Activated CD8-positive, alpha-beta T cell treated with anti-CD3 and anti-CD28 coated beads for 36 hours (primary cell): ENCODE measurements at regions not wholly inside any gene's neighbourhood (a gene's known extent, or its start where the extent isn't known, plus 50 kb on each side); places are given as distances from the start of the nearest gene placed in this dataset.
"Not testable (repeated sequence)": the region's sequence is repeated elsewhere in the genome, so short reads cannot be mapped to it uniquely, and the experiment has no call there.

ENCODE experiments used
- ATAC-seq: fragments of 200-7000 bp; cut with Tn5 transposase; one replicate; pipeline ENCODE4 v1.10.0; 2021; ENCODE audit warnings: mild to moderate bottlenecking, moderate library complexity
- CTCF ChIA-PET: fragments of 350-600 bp; sonication (Branson Sonifier 250); formaldehyde crosslinking; loops from one replicate; lab custom pipeline; 2021; ENCODE audit warnings: antibody characterized with exemption; lab: Charles Lee
- POLR2A ChIA-PET: fragments of 350-600 bp; sonication (Branson Sonifier 250); formaldehyde crosslinking; loops from one replicate; lab custom pipeline; 2021; ENCODE audit warnings: antibody characterized with exemption; lab: Charles Lee
- DNase-seq: peaks from one replicate; pipeline ENCODE4 v3.0.0-alpha.2; 2020
- H3K27ac Mint-ChIP-seq: one replicate; pipeline ENCODE4 v1.8.0; 2021; ENCODE audit warnings: mild to moderate bottlenecking, mixed read lengths
- H3K27me3 Mint-ChIP-seq: one replicate; pipeline ENCODE4 v1.8.0; 2021; ENCODE audit warnings: mixed read lengths
- H3K36me3 Mint-ChIP-seq: one replicate; pipeline ENCODE4 v1.8.0; 2021; ENCODE audit warnings: low read depth, mixed read lengths
- H3K4me1 Mint-ChIP-seq: one replicate; pipeline ENCODE4 v1.8.0; 2021; ENCODE audit warnings: low read depth, mixed read lengths
- H3K4me3 Mint-ChIP-seq: one replicate; pipeline ENCODE4 v1.8.0; 2021; ENCODE audit warnings: mild to moderate bottlenecking, moderate library complexity, mixed read lengths
- H3K9me3 Mint-ChIP-seq: one replicate; pipeline ENCODE4 v1.8.0; 2021; ENCODE audit warnings: mixed read lengths
- intact Hi-C: fragments of 100-400 bp; cut with micrococcal nuclease; formaldehyde crosslinking; loops from one replicate; pipeline ENCODE4 v1.10.0; 2022
- TF ChIP-seq, protein P1 (sequence below): fragments of 200-600 bp; IDR thresholded peaks from one replicate; pipeline ENCODE4 v1.8.0; 2022; ENCODE audit warnings: antibody characterized with exemption, mild to moderate bottlenecking

DNA sequence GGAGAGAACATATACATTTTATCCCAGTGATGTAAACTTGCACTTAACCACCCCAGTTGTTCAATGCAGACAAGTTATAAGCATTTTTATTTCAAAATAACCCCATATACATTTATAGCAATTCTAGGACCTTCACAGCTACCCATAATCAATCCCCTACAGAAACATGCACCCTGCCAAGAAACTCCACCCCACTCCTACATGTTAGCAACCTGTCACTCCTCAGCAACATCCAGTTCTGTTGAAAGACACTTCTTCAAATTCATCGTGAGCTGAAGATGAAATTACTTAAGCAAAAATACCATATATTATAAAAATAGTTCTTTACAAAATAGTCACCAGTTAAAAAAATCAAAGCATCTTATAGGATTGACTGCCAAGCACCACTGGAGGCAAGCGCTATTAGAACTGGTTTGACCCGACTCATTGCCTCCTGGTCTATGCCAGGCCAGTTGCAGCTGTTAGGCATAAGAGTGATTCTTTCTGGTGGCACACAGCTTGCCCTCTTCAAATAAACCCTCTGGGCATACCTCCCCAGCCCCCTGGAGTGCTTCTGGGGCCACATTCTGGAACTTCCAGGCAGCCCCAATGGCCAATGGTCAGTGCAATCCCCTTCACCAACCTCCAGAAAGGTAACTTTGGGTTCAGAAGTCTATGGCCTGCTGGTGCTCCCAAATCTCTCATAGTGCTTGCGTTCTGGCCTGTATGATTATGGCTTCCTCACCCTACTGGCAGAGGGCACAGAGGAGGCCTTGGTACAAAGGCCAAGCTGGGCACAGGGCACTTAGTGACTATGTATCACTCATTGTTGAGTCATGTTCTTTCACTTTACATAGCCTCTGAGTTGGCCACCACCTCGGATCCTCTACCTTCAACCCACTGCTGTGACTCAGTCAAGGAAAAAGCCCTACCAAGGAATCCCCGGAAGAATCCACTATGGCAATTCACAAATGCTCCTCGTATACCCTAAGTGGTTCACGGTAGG lies 72.2 kb upstream of the RALGPS2 start:
- no peak overlapping the region for H3K4me3 Mint-ChIP-seq
- H3K9me3 Mint-ChIP-seq: no peaks in the 10 kb centered on the region
- ChIA-PET CTCF (interaction anchor here (1.0 kb wide), 1 partner anchor 151 kb away, joined by 3 read pairs; no protein-coding TSS in a partner anchor), POLR2A (no interaction called here)
- peaks cover 14% of the 10 kb centered on the region for H3K27me3 Mint-ChIP-seq
- no peak overlapping the region for H3K27ac Mint-ChIP-seq
- no peak for ATAC-seq
- no peaks in the 10 kb centered on the region for H3K4me1 Mint-ChIP-seq
- no peak for DNase-seq
- intact Hi-C loops: no loop called here
- TF ChIP-seq, protein P1, sequence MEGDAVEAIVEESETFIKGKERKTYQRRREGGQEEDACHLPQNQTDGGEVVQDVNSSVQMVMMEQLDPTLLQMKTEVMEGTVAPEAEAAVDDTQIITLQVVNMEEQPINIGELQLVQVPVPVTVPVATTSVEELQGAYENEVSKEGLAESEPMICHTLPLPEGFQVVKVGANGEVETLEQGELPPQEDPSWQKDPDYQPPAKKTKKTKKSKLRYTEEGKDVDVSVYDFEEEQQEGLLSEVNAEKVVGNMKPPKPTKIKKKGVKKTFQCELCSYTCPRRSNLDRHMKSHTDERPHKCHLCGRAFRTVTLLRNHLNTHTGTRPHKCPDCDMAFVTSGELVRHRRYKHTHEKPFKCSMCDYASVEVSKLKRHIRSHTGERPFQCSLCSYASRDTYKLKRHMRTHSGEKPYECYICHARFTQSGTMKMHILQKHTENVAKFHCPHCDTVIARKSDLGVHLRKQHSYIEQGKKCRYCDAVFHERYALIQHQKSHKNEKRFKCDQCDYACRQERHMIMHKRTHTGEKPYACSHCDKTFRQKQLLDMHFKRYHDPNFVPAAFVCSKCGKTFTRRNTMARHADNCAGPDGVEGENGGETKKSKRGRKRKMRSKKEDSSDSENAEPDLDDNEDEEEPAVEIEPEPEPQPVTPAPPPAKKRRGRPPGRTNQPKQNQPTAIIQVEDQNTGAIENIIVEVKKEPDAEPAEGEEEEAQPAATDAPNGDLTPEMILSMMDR: no peak
- H3K36me3 Mint-ChIP-seq: no peaks in the 10 kb centered on the region

DNA sequence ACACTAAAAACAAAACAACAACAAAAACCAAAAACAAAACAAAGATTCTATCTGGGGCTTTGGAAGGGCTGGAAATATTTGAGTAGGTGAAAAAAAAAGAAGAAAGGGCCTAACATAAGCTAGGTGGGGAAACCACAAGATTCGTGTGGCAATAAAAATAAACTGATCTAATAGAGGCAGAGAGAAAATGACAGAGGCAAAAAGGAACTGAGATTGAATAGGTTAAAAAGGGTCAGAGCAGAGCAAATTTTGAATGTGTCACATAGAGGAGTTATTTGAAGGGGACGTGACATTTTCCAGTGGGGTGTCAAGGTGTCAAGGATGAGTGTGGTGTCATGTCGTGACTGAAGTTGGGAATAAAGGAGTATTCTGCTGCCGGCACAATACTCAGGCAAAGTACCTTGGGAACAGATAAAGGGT lies 65.2 kb upstream of the RALGPS2 start:
- no peak for DNase-seq
- ATAC-seq: no peak
- intact Hi-C loops: no loop called here
- TF ChIP-seq, protein P1: no peak
- H3K27me3 Mint-ChIP-seq: peaks cover 14% of the 10 kb centered on the region
- ChIA-PET CTCF (interaction anchor here (1.0 kb wide), 1 partner anchor 94 kb away, joined by 3 read pairs; no protein-coding TSS in a partner anchor), POLR2A (interaction anchor here (0.6 kb wide), 1 partner anchor 72 kb away, joined by 3 read pairs; no protein-coding TSS in a partner anchor)
- H3K4me1 Mint-ChIP-seq: no peaks in the 10 kb centered on the region
- H3K36me3 Mint-ChIP-seq: no peaks in the 10 kb centered on the region
- no peak overlapping the region for H3K4me3 Mint-ChIP-seq
- H3K9me3 Mint-ChIP-seq: no peaks in the 10 kb centered on the region
- no peak overlapping the region for H3K27ac Mint-ChIP-seq

DNA sequence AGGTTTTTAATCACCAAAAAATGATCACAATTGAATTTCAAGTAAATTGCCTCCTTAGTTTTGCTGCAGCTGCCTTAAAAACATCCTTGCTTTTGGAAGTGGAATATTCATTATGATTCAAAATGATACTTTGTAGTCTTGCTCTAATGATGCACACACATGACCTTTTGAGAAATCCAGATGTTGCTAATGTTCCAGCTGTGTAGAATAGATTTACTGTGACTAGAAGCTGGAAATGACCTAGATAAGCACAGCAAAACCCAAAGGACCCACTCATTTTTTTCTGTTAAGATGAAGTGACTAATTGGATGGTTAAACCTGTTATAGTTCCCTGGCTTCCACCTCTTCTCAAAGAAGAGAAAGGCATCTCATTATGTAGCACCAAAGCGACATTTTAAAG lies 64.6 kb upstream of the RALGPS2 start:
- no peak overlapping the region for H3K27ac Mint-ChIP-seq
- TF ChIP-seq, protein P1: no peak
- peaks cover 16% of the 10 kb centered on the region for H3K27me3 Mint-ChIP-seq
- no peaks in the 10 kb centered on the region for H3K36me3 Mint-ChIP-seq
- CTCF ChIA-PET: no interaction called here
- POLR2A ChIA-PET: no interaction called here
- H3K9me3 Mint-ChIP-seq: no peaks in the 10 kb centered on the region
- no peaks in the 10 kb centered on the region for H3K4me1 Mint-ChIP-seq
- H3K4me3 Mint-ChIP-seq: no peak overlapping the region
- intact Hi-C loops: no loop called here
- ATAC-seq (no peak), DNase-seq (no peak)

DNA sequence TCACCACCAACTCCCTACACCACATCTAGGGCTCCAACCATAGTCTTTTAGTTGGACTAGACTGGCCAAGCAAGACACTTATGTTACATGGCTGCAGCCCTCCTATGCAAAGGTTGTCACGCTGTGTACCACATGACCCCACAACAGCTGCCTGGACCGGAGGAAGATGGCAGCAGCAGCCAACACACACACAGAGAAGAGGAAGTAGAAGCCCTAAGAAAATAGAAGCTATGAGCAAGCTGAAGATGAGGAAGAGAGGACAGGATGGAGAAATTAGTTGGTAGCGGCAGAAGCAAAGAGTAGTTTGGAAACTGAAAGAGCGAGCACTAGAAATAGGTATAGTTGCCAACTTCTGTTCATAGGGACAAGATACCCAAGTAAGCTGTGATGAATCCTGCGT lies 60.8 kb upstream of the RALGPS2 start:
- POLR2A ChIA-PET: no interaction called here
- H3K27ac Mint-ChIP-seq: no peak overlapping the region
- TF ChIP-seq, protein P1: no peak
- ATAC-seq: no peak
- intact Hi-C loops: no loop called here
- no peaks in the 10 kb centered on the region for H3K4me1 Mint-ChIP-seq
- H3K36me3 Mint-ChIP-seq: no peaks in the 10 kb centered on the region
- no peaks in the 10 kb centered on the region for H3K9me3 Mint-ChIP-seq
- DNase-seq: no peak
- peaks cover 12% of the 10 kb centered on the region for H3K27me3 Mint-ChIP-seq
- no peak overlapping the region for H3K4me3 Mint-ChIP-seq
- CTCF ChIA-PET: interaction anchor here (0.9 to 1.7 kb wide), 2 partner anchors 15 to 89 kb away, joined by 3 read pairs; no protein-coding TSS in a partner anchor

DNA sequence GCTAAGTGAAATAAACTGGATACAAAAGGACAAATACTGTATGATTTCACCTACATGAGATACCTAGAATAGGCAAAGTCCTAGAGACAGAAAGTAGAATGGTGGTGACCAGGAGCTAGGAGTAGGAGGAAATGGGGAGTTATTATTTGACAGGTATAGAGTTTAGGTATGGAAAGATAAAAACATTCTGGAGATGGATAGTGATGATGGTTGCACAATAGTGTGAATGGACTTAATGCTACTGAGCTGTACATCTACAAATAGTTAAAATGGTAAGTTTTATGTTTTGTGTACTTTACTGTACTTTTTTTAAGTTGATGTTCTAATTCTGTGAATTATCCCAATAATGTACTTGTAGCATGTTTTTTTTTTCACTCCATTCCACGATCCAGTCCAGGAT lies 59.5 kb upstream of the RALGPS2 start:
- Mint-ChIP-seq H3K4me3 (no peak overlapping the region), H3K4me1 (no peaks in the 10 kb centered on the region), H3K27me3 (peaks cover 15% of the 10 kb centered on the region), H3K27ac (no peak overlapping the region), H3K36me3 (no peaks in the 10 kb centered on the region), H3K9me3 (no peaks in the 10 kb centered on the region)
- POLR2A ChIA-PET: no interaction called here
- TF ChIP-seq, protein P1: no peak
- CTCF ChIA-PET: no interaction called here
- intact Hi-C loops: no loop called here
- ATAC-seq: no peak
- DNase-seq: no peak

DNA sequence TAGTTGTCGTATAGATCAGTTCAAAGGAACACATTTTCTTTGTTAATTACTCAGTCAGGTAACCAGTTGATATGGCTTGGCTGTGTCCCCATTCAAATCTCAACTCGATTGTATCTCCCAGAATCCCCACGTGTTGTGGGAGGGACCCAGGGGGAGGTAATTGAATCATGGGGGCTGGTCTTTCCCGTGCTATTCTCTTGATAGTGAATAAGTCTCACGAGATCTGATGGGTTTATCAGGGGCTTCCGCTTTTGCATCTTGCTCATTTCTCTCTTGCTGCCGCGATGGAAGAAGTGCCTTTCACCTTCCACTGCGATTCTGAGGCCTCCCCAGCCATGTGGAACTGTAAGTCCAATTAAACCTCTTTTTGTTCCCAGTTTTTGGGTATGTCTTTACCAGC lies 58.2 kb upstream of the RALGPS2 start:
- H3K4me3 Mint-ChIP-seq, CTCF ChIA-PET, POLR2A ChIA-PET, H3K27ac Mint-ChIP-seq, H3K4me1 Mint-ChIP-seq, ATAC-seq, H3K9me3 Mint-ChIP-seq, DNase-seq, intact Hi-C loops, H3K36me3 Mint-ChIP-seq: not testable (repeated sequence)
- peaks cover 15% of the 10 kb centered on the region for H3K27me3 Mint-ChIP-seq
